Smooth muscle cell (in vitro differentiated cells): ENCODE measurements at regions not wholly inside any gene's neighbourhood (a gene's known extent, or its start where the extent isn't known, plus 50 kb on each side); places are given as distances from the start of the nearest gene placed in this dataset.
"Not testable (repeated sequence)": the region's sequence is repeated elsewhere in the genome, so short reads cannot be mapped to it uniquely, and the experiment has no call there.

ENCODE experiments used
- DNase-seq: peaks from one replicate; lab custom pipeline; 2025; ENCODE audit not compliant: unreplicated experiment; lab: John Stamatoyannopoulos, UW
- H2AFZ ChIP-seq: fragments of 200-600 bp; sonication (generic); 2 replicates; pipeline ENCODE4 v1.6.0; 2016; ENCODE audit warnings: antibody characterized with exemption, low read depth, mild to moderate bottlenecking
- H3F3A ChIP-seq: fragments of 200-600 bp; sonication (generic); 2 replicates; pipeline ENCODE4 v1.6.0; 2017; ENCODE audit warnings: antibody characterized with exemption, low read depth
- H3K27ac ChIP-seq: fragments of 200-600 bp; sonication (generic); 2 replicates; pipeline ENCODE4 v1.5.1; 2016; ENCODE audit warnings: low read depth, mild to moderate bottlenecking
- H3K27me3 ChIP-seq: fragments of 200-600 bp; sonication (generic); 2 replicates; pipeline ENCODE4 v1.6.1; 2016; ENCODE audit warnings: low read depth, mild to moderate bottlenecking
- H3K36me3 ChIP-seq: fragments of 200-600 bp; sonication (generic); 2 replicates; pipeline ENCODE4 v1.5.1; 2016; ENCODE audit warnings: low read depth
- H3K4me1 ChIP-seq: fragments of 200-600 bp; sonication (generic); 2 replicates; pipeline ENCODE4 v1.5.1; 2016; ENCODE audit warnings: low read depth
- H3K4me2 ChIP-seq: fragments of 200-600 bp; sonication (generic); 2 replicates; pipeline ENCODE4 v1.6.0; 2016; ENCODE audit warnings: mild to moderate bottlenecking
- H3K4me3 ChIP-seq: fragments of 200-600 bp; sonication (generic); 2 replicates; pipeline ENCODE4 v1.5.1; 2016; ENCODE audit warnings: mild to moderate bottlenecking
- H3K79me2 ChIP-seq: fragments of 200-600 bp; sonication (generic); 2 replicates; pipeline ENCODE4 v1.6.0; 2016; ENCODE audit warnings: low read depth, mild to moderate bottlenecking
- H3K9ac ChIP-seq: fragments of 200-600 bp; sonication (generic); 2 replicates; pipeline ENCODE4 v1.6.0; 2016; ENCODE audit warnings: low read depth
- H3K9me3 ChIP-seq: fragments of 200-600 bp; sonication (generic); replicated peaks from 2 replicates; pipeline ENCODE4 v1.5.1; 2016; ENCODE audit warnings: low read depth
- H4K20me1 ChIP-seq: fragments of 200-600 bp; sonication (generic); 2 replicates; pipeline ENCODE4 v1.6.0; 2016; ENCODE audit warnings: low read depth
- CTCF ChIP-seq: fragments of 200-600 bp; sonication (generic); IDR thresholded peaks from 2 replicates; pipeline ENCODE4 v1.5.1; 2017; ENCODE audit warnings: borderline replicate concordance, mild to moderate bottlenecking, antibody characterized with exemption; ENCODE audit not compliant: insufficient read depth, poor library complexity, severe bottlenecking
- WGBS: methylation state at CpG from one replicate; pipeline ENCODE4 v1.1.7; 2016; ENCODE audit warnings: low lambda C conversion rate; 5-methylcytosine and 5-hydroxymethylcytosine counted together

GRCh38 chr5:100364343-100364742, 170.8 kb upstream of the FAM174A start:
- not testable (repeated sequence) for DNase-seq, H3K4me1 ChIP-seq, H3K4me3 ChIP-seq, H3K79me2 ChIP-seq, H3K9me3 ChIP-seq, H4K20me1 ChIP-seq, H3K4me2 ChIP-seq, H3K27ac ChIP-seq, H3K9ac ChIP-seq, H3K36me3 ChIP-seq, H3F3A ChIP-seq, H2AFZ ChIP-seq, H3K27me3 ChIP-seq

- H3K27me3 ChIP-seq, H3K36me3 ChIP-seq, DNase-seq, H3K4me3 ChIP-seq, H3K27ac ChIP-seq, H3K4me2 ChIP-seq, H3K9ac ChIP-seq, H3K9me3 ChIP-seq, H2AFZ ChIP-seq, H3F3A ChIP-seq, H3K79me2 ChIP-seq, H3K4me1 ChIP-seq, H4K20me1 ChIP-seq: not testable (repeated sequence)
- WGBS = 67% methylated on average over 1 of the region's 1 CpG
These were observed 175.2 kb upstream of the FAM174A start for GRCh38 chr5:100359998-100360397.

GRCh38 chr5:100346269-100346668, 188.9 kb upstream of the FAM174A start:
- H3K9me3 ChIP-seq, H3K4me2 ChIP-seq, H3F3A ChIP-seq, H3K79me2 ChIP-seq, DNase-seq, H2AFZ ChIP-seq, H3K4me1 ChIP-seq, H3K27ac ChIP-seq, H3K4me3 ChIP-seq, H3K36me3 ChIP-seq, H3K9ac ChIP-seq, H3K27me3 ChIP-seq, H4K20me1 ChIP-seq: not testable (repeated sequence)
- 88% methylated on average over 2 of the region's 2 CpGs for WGBS

- not testable (repeated sequence) for H2AFZ ChIP-seq, H3F3A ChIP-seq, H3K4me1 ChIP-seq, H3K9ac ChIP-seq, DNase-seq, H3K27ac ChIP-seq, H3K27me3 ChIP-seq, H3K9me3 ChIP-seq, H3K4me2 ChIP-seq, H3K4me3 ChIP-seq, H3K36me3 ChIP-seq, H4K20me1 ChIP-seq, H3K79me2 ChIP-seq
- WGBS = no CpG with 5 or more reads among the region's 3 CpGs
These were observed 193.7 kb upstream of the FAM174A start for GRCh38 chr5:100341485-100341884.

- 69% methylated on average over 3 of the region's 3 CpGs for WGBS
These were observed 212.7 kb upstream of the FAM174A start for GRCh38 chr5:100322483-100322882.

More at GRCh38 chr5:100322483-100322882, 212.7 kb upstream of the FAM174A start:
- H3K4me1 ChIP-seq = no peaks in the 10 kb centered on the region
- H3K4me2 ChIP-seq = no peak overlapping the region
- no peak for TF ChIP-seq CTCF
- no peaks in the 10 kb centered on the region for H4K20me1 ChIP-seq
- no peaks in the 10 kb centered on the region for H3F3A ChIP-seq
- H3K79me2 ChIP-seq = no peaks in the 10 kb centered on the region
- DNase-seq = no peak
- no peak overlapping the region for H3K4me3 ChIP-seq
- no peaks in the 10 kb centered on the region for H3K9me3 ChIP-seq
- no peaks in the 10 kb centered on the region for H3K36me3 ChIP-seq
- no peak overlapping the region for H3K27ac ChIP-seq
- H2AFZ ChIP-seq = no peak overlapping the region
- H3K9ac ChIP-seq = no peak overlapping the region
- peaks cover 4% of the 10 kb centered on the region for H3K27me3 ChIP-seq
